NCI-H748 (cell line): ENCODE measurements at regions not wholly inside any gene's neighbourhood (a gene's known extent, or its start where the extent isn't known, plus 50 kb on each side); places are given as distances from the start of the nearest gene placed in this dataset.

Experiments used
- DNase-seq: peaks from one replicate; lab custom pipeline; 2025; ENCODE audit not compliant: unreplicated experiment; lab: John Stamatoyannopoulos, UW

- DNase-seq, result peak; percentile 5
These were observed 1995.8 kb downstream of the NCAM2 start for GRCh38 chr21:22993822-22994574.

GRCh38 chr21:23003951-23004350, 2005.7 kb downstream of the NCAM2 start:
- peak; percentile 77 for DNase-seq

GRCh38 chr21:23008601-23009202, 2010.5 kb downstream of the NCAM2 start:
- no peak for DNase-seq

GRCh38 chr21:23009360-23009759, 2011.2 kb downstream of the NCAM2 start:
- DNase-seq, result no peak

- no peak for DNase-seq
These were observed 2015.8 kb downstream of the NCAM2 start for GRCh38 chr21:23014021-23014420.

- peak; percentile 58 for DNase-seq
These were observed 2018.4 kb downstream of the NCAM2 start for GRCh38 chr21:23016617-23017016.

- DNase-seq, result no peak
These were observed 2019.8 kb downstream of the NCAM2 start for GRCh38 chr21:23017989-23018388.

GRCh38 chr21:23020969-23021368, 2022.8 kb downstream of the NCAM2 start:
- no peak for DNase-seq

- DNase-seq, result no peak
These were observed 2023.3 kb downstream of the NCAM2 start for GRCh38 chr21:23021481-23021880.

GRCh38 chr21:23026878-23027277, 2028.7 kb downstream of the NCAM2 start:
- peak; percentile 75 for DNase-seq

GRCh38 chr21:23039846-23040245, 2041.6 kb downstream of the NCAM2 start:
- DNase-seq, result no peak

GRCh38 chr21:23045955-23046354, 2047.7 kb downstream of the NCAM2 start:
- no peak for DNase-seq

- DNase-seq, result no peak
These were observed 2069.5 kb downstream of the NCAM2 start for GRCh38 chr21:23067672-23068071.

GRCh38 chr21:23083242-23083641, 2085.0 kb downstream of the NCAM2 start:
- no peak for DNase-seq

- no peak for DNase-seq
These were observed 2095.1 kb downstream of the NCAM2 start for GRCh38 chr21:23093259-23093658.

GRCh38 chr21:23099185-23099584, 2101.0 kb downstream of the NCAM2 start:
- DNase-seq, result no peak

- DNase-seq, result no peak
These were observed 2102.9 kb downstream of the NCAM2 start for GRCh38 chr21:23101111-23101510.

- no peak for DNase-seq
These were observed 2110.3 kb downstream of the NCAM2 start for GRCh38 chr21:23108533-23108932.

- peak; percentile 20 for DNase-seq
These were observed 2112.9 kb downstream of the NCAM2 start for GRCh38 chr21:23111070-23111600.

GRCh38 chr21:23119491-23119890, 2121.3 kb downstream of the NCAM2 start:
- DNase-seq, result no peak

GRCh38 chr21:23127973-23128372, 2129.8 kb downstream of the NCAM2 start:
- DNase-seq, result peak; percentile 6

GRCh38 chr21:23130308-23130707, 2132.1 kb downstream of the NCAM2 start:
- DNase-seq, result no peak
